ENCODE measurements at regions not wholly inside any gene's neighbourhood (a gene's known extent, or its start where the extent isn't known, plus 50 kb on each side); places are given as distances from the start of the nearest gene placed in this dataset.

DNA sequence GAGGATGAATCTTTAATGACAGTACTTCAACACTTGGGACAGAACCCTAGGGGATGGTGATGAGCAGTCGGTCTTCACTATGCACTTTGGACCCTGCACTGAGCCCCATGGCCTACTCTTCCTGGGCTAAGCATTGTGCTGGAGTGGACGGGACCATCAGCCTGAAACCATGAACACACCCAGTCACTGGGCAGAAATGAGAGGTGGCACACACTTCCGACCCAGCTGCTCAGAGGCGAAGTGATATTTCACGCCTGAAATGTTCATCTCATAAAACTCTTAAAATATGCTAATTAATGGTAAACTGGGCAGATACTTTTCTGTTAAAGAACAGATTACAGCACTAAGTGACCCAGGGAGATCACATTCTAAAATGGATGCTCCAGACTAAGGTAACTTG is 150.3 kb upstream of the NDUFV2 start:
- no peak overlapping the region for H2AK5ac ChIP-seq (ENCODE audit: low read length)
- H3K4me1 ChIP-seq (ENCODE audit: control insufficient read depth in 1 of 2, insufficient read depth in 2 of 2, low read length in 2 of 2) = peaks cover 5 to 10% of the 10 kb centered on the region in 2 experiments
- H3K4ac ChIP-seq (ENCODE audit: low read depth, low read length) = no peak overlapping the region
- DNase-seq = no peak
- H2BK5ac ChIP-seq (ENCODE audit: low read depth, low read length, poor library complexity) = no peak overlapping the region
- H3K79me2 ChIP-seq (ENCODE audit: control insufficient read depth, insufficient read depth, low read length, poor library complexity) = no peaks in the 10 kb centered on the region
- no peak overlapping the region for H4K12ac ChIP-seq (ENCODE audit: low read depth, low read length)
- H4K91ac ChIP-seq (ENCODE audit: low read depth, low read length) = no peak overlapping the region
- H3K79me1 ChIP-seq (ENCODE audit: low read length) = no peaks in the 10 kb centered on the region
- H2BK12ac ChIP-seq (ENCODE audit: low read length) = no peak overlapping the region
- no peaks in the 10 kb centered on the region for H3K36me3 ChIP-seq (ENCODE audit: control insufficient read depth in 1 of 2, insufficient read depth in 2 of 2, low read length in 2 of 2)
- H3K9ac ChIP-seq (ENCODE audit: low read length) = no peak overlapping the region
- no peak overlapping the region for H3K4me2 ChIP-seq (ENCODE audit: low read length)
- no peaks in the 10 kb centered on the region for H3K9me3 ChIP-seq (ENCODE audit: insufficient read depth, low read depth, low read length)
- H3K4me3 ChIP-seq (ENCODE audit: low read depth, low read length) = no peak overlapping the region
- H3K14ac ChIP-seq (ENCODE audit: low read length) = no peak overlapping the region
- H3K27me3 ChIP-seq (ENCODE audit: insufficient read depth, low read length) = no peaks in the 10 kb centered on the region
- H3K18ac ChIP-seq (ENCODE audit: low read length) = no peak overlapping the region
- H2AFZ ChIP-seq (ENCODE audit: insufficient read depth, low read length, poor library complexity) = no peak overlapping the region
- H4K8ac ChIP-seq (ENCODE audit: low read depth, low read length) = no peak overlapping the region
- no peak overlapping the region for H3K27ac ChIP-seq (ENCODE audit: low read depth, low read length)
- no CpG with 5 or more reads among the region's 5 CpGs for WGBS (ENCODE audit: extremely low coverage, insufficient coverage, insufficient read length)
- H2BK120ac ChIP-seq (ENCODE audit: insufficient read depth, low read length, poor library complexity) = no peak overlapping the region
- H3K23ac ChIP-seq (ENCODE audit: low read length) = no peak overlapping the region

DNA sequence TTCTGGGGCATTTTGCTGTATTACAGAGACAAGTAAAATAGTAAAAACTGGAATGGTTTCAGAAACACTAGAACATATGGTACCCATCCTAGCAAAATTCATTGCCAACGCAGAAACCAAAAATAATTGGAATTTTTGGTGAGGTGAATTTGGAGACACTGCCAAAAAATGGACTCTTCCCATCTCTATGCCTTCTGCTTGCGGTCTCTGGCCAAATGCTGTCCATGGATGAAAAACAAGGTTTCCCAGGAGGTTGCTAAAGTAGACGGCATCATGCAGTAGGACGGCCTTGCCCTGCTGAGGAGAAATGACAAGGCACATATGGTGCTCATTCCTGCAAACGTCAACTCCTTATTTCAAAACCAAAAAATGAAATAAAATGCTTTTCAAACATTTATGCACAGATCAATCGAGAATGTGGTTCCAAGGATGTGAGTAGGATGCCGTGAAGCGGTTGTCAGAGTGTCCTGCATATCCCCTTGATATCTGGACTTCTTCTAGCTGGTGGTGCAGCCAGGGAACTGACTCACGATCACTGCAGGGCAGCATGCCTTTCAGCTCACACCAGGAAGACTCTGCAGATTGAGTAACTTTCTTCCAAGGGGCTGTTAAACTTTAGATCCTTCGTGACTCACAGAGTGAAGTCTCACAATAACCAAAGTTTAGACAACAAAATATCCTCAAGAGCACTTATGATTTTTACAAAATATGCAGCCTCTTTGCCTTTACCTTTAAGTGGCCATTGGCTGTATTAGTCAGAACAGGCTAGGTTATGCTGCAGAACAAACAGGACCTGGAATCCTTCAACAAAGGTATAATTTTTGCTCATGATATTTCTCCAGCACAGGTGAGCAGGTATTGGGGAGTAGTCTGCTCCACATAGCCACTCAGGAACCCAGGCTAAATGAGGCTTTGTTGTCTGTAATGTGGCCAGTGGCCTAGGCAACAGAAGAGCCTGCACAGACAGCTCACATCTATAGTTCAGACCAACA is 149.4 kb upstream of the NDUFV2 start:
- Histone ChIP-seq H2AFZ (ENCODE audit: insufficient read depth, low read length, poor library complexity) (no peak overlapping the region), H3K27me3 (ENCODE audit: insufficient read depth, low read length) (no peaks in the 10 kb centered on the region), H3K14ac (ENCODE audit: low read length) (no peak overlapping the region), H2BK120ac (ENCODE audit: insufficient read depth, low read length, poor library complexity) (no peak overlapping the region), H3K4me3 (ENCODE audit: low read depth, low read length) (no peak overlapping the region), H3K18ac (ENCODE audit: low read length) (no peak overlapping the region), H2AK5ac (ENCODE audit: low read length) (no peak overlapping the region), H3K79me1 (ENCODE audit: low read length) (no peaks in the 10 kb centered on the region), H3K9me3 (ENCODE audit: insufficient read depth, low read depth, low read length) (no peaks in the 10 kb centered on the region), H3K23ac (ENCODE audit: low read length) (no peak overlapping the region), H4K91ac (ENCODE audit: low read depth, low read length) (no peak overlapping the region), H3K4ac (ENCODE audit: low read depth, low read length) (no peak overlapping the region), H2BK12ac (ENCODE audit: low read length) (no peak overlapping the region), H3K9ac (ENCODE audit: low read length) (no peak overlapping the region), H4K12ac (ENCODE audit: low read depth, low read length) (no peak overlapping the region), H3K4me1 (ENCODE audit: control insufficient read depth in 1 of 2, insufficient read depth in 2 of 2, low read length in 2 of 2) (peaks cover 5 to 9% of the 10 kb centered on the region in 2 experiments), H4K8ac (ENCODE audit: low read depth, low read length) (no peak overlapping the region), H2BK5ac (ENCODE audit: low read depth, low read length, poor library complexity) (no peak overlapping the region), H3K4me2 (ENCODE audit: low read length) (no peak overlapping the region), H3K79me2 (ENCODE audit: control insufficient read depth, insufficient read depth, low read length, poor library complexity) (no peaks in the 10 kb centered on the region), H3K27ac (ENCODE audit: low read depth, low read length) (no peak overlapping the region), H3K36me3 (ENCODE audit: control insufficient read depth in 1 of 2, insufficient read depth in 2 of 2, low read length in 2 of 2) (no peaks in the 10 kb centered on the region)
- no CpG with 5 or more reads among the region's 10 CpGs for WGBS (ENCODE audit: extremely low coverage, insufficient coverage, insufficient read length)
- DNase-seq = peak; percentile 74 to 79

DNA sequence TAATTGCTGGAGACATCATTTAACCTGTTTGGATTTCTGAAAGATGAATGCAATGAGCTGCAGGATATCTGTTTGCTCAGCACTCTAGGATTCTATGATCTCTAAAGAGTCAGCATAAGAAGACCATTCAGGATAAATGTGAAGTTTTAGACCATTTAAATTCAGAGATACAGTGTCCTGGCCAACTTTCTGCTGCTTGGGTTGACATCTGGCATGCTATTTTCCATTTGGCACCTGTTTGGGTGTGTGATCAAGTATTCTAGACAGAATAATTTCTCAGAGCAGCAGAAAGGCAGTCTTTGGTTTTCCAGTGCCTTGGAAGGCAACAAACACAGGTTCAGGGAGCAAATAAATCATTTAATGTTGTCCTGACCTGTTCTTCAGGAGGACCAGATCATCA is 144.8 kb upstream of the NDUFV2 start:
- Histone ChIP-seq H3K79me2 (ENCODE audit: control insufficient read depth, insufficient read depth, low read length, poor library complexity) (no peaks in the 10 kb centered on the region), H3K79me1 (ENCODE audit: low read length) (no peaks in the 10 kb centered on the region), H4K8ac (ENCODE audit: low read depth, low read length) (no peak overlapping the region), H3K23ac (ENCODE audit: low read length) (no peak overlapping the region), H3K4me3 (ENCODE audit: low read depth, low read length) (no peak overlapping the region), H2AK5ac (ENCODE audit: low read length) (no peak overlapping the region), H2BK12ac (ENCODE audit: low read length) (no peak overlapping the region), H4K91ac (ENCODE audit: low read depth, low read length) (no peak overlapping the region), H3K27me3 (ENCODE audit: insufficient read depth, low read length) (no peaks in the 10 kb centered on the region), H3K27ac (ENCODE audit: low read depth, low read length) (no peak overlapping the region), H3K36me3 (ENCODE audit: control insufficient read depth in 1 of 2, insufficient read depth in 2 of 2, low read length in 2 of 2) (no peaks in the 10 kb centered on the region), H2BK120ac (ENCODE audit: insufficient read depth, low read length, poor library complexity) (no peak overlapping the region), H3K4ac (ENCODE audit: low read depth, low read length) (no peak overlapping the region), H4K12ac (ENCODE audit: low read depth, low read length) (no peak overlapping the region), H2AFZ (ENCODE audit: insufficient read depth, low read length, poor library complexity) (no peak overlapping the region), H2BK5ac (ENCODE audit: low read depth, low read length, poor library complexity) (no peak overlapping the region), H3K9me3 (ENCODE audit: insufficient read depth, low read depth, low read length) (no peaks in the 10 kb centered on the region), H3K4me2 (ENCODE audit: low read length) (no peak overlapping the region), H3K9ac (ENCODE audit: low read length) (no peak overlapping the region), H3K4me1 (ENCODE audit: control insufficient read depth in 1 of 2, insufficient read depth in 2 of 2, low read length in 2 of 2) (peaks cover 0 to 5% of the 10 kb centered on the region in 2 experiments), H3K18ac (ENCODE audit: low read length) (no peak overlapping the region), H3K14ac (ENCODE audit: low read length) (no peak overlapping the region)
- no peak for DNase-seq

DNA sequence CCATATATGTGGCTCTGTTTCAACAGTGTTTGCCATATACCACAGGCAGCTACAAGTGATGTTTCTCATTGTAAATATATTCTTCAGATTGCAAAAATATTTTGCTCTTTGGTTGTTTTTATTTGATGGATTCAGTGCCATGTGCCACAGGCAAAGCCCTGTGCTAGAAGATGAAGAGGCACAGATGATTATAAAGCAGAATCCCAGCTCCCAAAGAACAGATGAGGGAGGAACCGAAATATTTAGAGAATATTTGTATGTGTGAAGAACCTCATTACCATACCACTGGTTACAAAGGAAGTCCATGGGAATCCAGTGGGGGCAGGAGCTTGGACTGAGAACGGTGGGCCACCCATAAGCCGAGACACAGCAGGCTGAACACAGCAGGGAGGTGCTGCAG is 143.8 kb upstream of the NDUFV2 start:
- Histone ChIP-seq H3K9me3 (ENCODE audit: insufficient read depth, low read depth, low read length) (peaks cover 2% of the 10 kb centered on the region), H2AFZ (ENCODE audit: insufficient read depth, low read length, poor library complexity) (no peak overlapping the region), H3K79me1 (ENCODE audit: low read length) (no peaks in the 10 kb centered on the region), H2AK5ac (ENCODE audit: low read length) (no peak overlapping the region), H4K12ac (ENCODE audit: low read depth, low read length) (no peak overlapping the region), H3K4me1 (ENCODE audit: control insufficient read depth in 1 of 2, insufficient read depth in 2 of 2, low read length in 2 of 2) (peaks cover 0 to 6% of the 10 kb centered on the region in 2 experiments), H2BK12ac (ENCODE audit: low read length) (no peak overlapping the region), H3K4me2 (ENCODE audit: low read length) (no peak overlapping the region), H2BK5ac (ENCODE audit: low read depth, low read length, poor library complexity) (no peak overlapping the region), H2BK120ac (ENCODE audit: insufficient read depth, low read length, poor library complexity) (no peak overlapping the region), H3K9ac (ENCODE audit: low read length) (no peak overlapping the region), H3K27ac (ENCODE audit: low read depth, low read length) (no peak overlapping the region), H4K91ac (ENCODE audit: low read depth, low read length) (no peak overlapping the region), H3K4ac (ENCODE audit: low read depth, low read length) (no peak overlapping the region), H3K27me3 (ENCODE audit: insufficient read depth, low read length) (no peaks in the 10 kb centered on the region), H3K18ac (ENCODE audit: low read length) (no peak overlapping the region), H3K4me3 (ENCODE audit: low read depth, low read length) (no peak overlapping the region), H3K36me3 (ENCODE audit: control insufficient read depth in 1 of 2, insufficient read depth in 2 of 2, low read length in 2 of 2) (no peaks in the 10 kb centered on the region), H3K14ac (ENCODE audit: low read length) (no peak overlapping the region), H4K8ac (ENCODE audit: low read depth, low read length) (no peak overlapping the region), H3K23ac (ENCODE audit: low read length) (no peak overlapping the region), H3K79me2 (ENCODE audit: control insufficient read depth, insufficient read depth, low read length, poor library complexity) (no peaks in the 10 kb centered on the region)
- DNase-seq = no peak
- WGBS (ENCODE audit: extremely low coverage, insufficient coverage, insufficient read length) = no CpG with 5 or more reads among the region's 3 CpGs

All from trophoblast cell (in vitro differentiated cells and primary cell).